Sigmoid colon (tissue), 6 donors: ENCODE measurements at regions not wholly inside any gene's neighbourhood (a gene's known extent, or its start where the extent isn't known, plus 50 kb on each side); places are given as distances from the start of the nearest gene placed in this dataset.

ENCODE experiments used
- DNase-seq: peaks from one replicate; pipeline ENCODE4 v3.0.0-alpha.2; 2019
- H3K27ac ChIP-seq, 4 donors: fragments of 200-600 bp; sonication (generic); one replicate each; pipeline ENCODE4 v1.5.1; 2016 to 2019; ENCODE audit warnings: mild to moderate bottlenecking in 1 of 4
- H3K27me3 ChIP-seq, 3 donors: fragments of 200-600 bp; sonication (generic); one replicate each; pipeline ENCODE4 v1.5.1; 2019; ENCODE audit warnings: mild to moderate bottlenecking in 1 of 3
- H3K36me3 ChIP-seq, 4 donors: fragments of 200-600 bp; sonication (generic); one replicate each; pipeline ENCODE4 v1.5.1; 2016 to 2019
- H3K4me1 ChIP-seq, 4 donors: fragments of 200-600 bp; sonication (generic); one replicate each; pipeline ENCODE4 v1.5.1; 2017 to 2019
- H3K4me3 ChIP-seq, 4 donors: fragments of 200-600 bp; sonication (generic); one replicate each; pipeline ENCODE4 v1.5.1; 2017 to 2019; ENCODE audit warnings: mild to moderate bottlenecking in 2 of 4, moderate library complexity in 1 of 4
- H3K9me3 ChIP-seq, 4 donors: fragments of 200-600 bp in 3 of 4; sonication (generic) in 3 of 4; one replicate each; pipeline versions ENCODE4 v1.5.1 to v1.6.1; 2013 to 2019
- CTCF ChIP-seq, 4 experiments: fragments of 450-650 bp in 3 of 4; fragments of 200-600 bp in 1 of 4; IDR thresholded peaks; one replicate each; pipeline ENCODE4 v1.5.1; 2016 to 2019; ENCODE audit warnings: antibody characterized with exemption in 4 of 4, mild to moderate bottlenecking in 3 of 4, moderate library complexity in 2 of 4
- EP300 ChIP-seq, 4 donors: sonication (generic); formaldehyde crosslinking; IDR thresholded peaks; one replicate each; pipeline ENCODE4 v1.6.1; 2017; ENCODE audit warnings: antibody characterized with exemption in 4 of 4
- POLR2A ChIP-seq, 2 donors: fragments of 450-650 bp; IDR thresholded peaks; one replicate each; pipeline ENCODE4 v1.6.1; 2016; ENCODE audit warnings: antibody characterized with exemption in 2 of 2, mild to moderate bottlenecking in 2 of 2, moderate library complexity in 2 of 2
- POLR2AphosphoS5 ChIP-seq, 4 donors: sonication (generic); formaldehyde crosslinking; IDR thresholded peaks; one replicate each; pipeline ENCODE4 v1.6.1; 2017; ENCODE audit warnings: antibody characterized with exemption in 4 of 4
- WGBS, 2 donors: extraction: QIAGEN DNeasy Blood & Tissue Kit; methylation state at CpG; one replicate each; pipeline ENCODE4 v1.1.7; 2013; 5-methylcytosine and 5-hydroxymethylcytosine counted together
- intact Hi-C: fragments of 100-400 bp; cut with DNase I; formaldehyde crosslinking; loops from one replicate; pipeline ENCODE4 v1.15.1; 2023
- donor health status: healthy with polysubstance abuse.
- donor health status: healthy.

DNA sequence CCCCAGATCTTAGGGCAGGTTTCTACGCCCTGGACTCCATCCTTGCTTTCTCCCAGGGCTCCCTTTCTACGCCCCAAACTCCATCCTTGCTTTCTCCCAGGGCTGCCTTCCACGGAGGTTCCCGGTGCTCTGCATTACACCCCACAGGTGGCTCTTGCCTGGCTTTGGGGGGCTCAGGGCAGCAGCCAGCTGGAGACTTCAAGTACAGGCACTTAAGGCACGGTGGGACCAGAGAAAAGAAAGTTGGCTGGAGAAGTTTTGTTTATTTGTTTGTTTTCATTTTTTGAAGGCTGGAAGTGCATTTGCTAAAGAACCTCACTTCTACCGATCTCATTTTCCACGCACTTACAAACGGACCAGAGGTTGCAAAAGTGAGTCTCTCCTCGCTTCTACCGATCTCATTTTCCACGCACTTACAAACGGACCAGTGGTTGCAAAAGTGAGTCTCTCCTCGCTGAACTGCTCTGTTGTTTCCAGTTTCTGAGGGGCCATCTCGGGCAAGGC, 103.8 kb upstream of the MED13L start:
- Histone ChIP-seq H3K36me3 (no peaks in the 10 kb centered on the region), H3K27me3 (no peaks in the 10 kb centered on the region), H3K4me3 (no peak overlapping the region), H3K27ac (peak overlapping the region in 1 of 4 donors; percentile 43), H3K9me3 (no peaks in the 10 kb centered on the region), H3K4me1 (peaks cover 0 to 39% (median 19%) of the 10 kb centered on the region in 4 donors)
- DNase-seq: no peak
- WGBS, 2 donors: 81 to 87% methylated on average over 14 of the region's 14 CpGs
- intact Hi-C loops: no loop called here
- no peak for TF ChIP-seq POLR2A (IDR thresholded peaks at IDR 0.05)
- TF ChIP-seq POLR2AphosphoS5 (IDR thresholded peaks at IDR 0.05): no peak
- no peak for TF ChIP-seq CTCF (IDR thresholded peaks at IDR 0.05)
- TF ChIP-seq EP300 (IDR thresholded peaks at IDR 0.05): no peak

GRCh38 chr12:116381744-116382685, 104.5 kb upstream of the MED13L start:
- intact Hi-C loops: no loop called here
- TF ChIP-seq POLR2A (IDR thresholded peaks at IDR 0.05) (no peak), EP300 (IDR thresholded peaks at IDR 0.05) (no peak), POLR2AphosphoS5 (IDR thresholded peaks at IDR 0.05) (no peak), CTCF (IDR thresholded peaks at IDR 0.05) (no peak)
- Histone ChIP-seq H3K27ac (peak overlapping the region in 1 of 4 donors; percentile 43), H3K27me3 (no peaks in the 10 kb centered on the region), H3K36me3 (no peaks in the 10 kb centered on the region), H3K9me3 (no peaks in the 10 kb centered on the region), H3K4me1 (peaks cover 0 to 34% (median 19%) of the 10 kb centered on the region in 4 donors), H3K4me3 (no peak overlapping the region)
- no peak for DNase-seq
- 58 to 61% methylated on average over 17 of the region's 17 CpGs for WGBS, 2 donors

DNA sequence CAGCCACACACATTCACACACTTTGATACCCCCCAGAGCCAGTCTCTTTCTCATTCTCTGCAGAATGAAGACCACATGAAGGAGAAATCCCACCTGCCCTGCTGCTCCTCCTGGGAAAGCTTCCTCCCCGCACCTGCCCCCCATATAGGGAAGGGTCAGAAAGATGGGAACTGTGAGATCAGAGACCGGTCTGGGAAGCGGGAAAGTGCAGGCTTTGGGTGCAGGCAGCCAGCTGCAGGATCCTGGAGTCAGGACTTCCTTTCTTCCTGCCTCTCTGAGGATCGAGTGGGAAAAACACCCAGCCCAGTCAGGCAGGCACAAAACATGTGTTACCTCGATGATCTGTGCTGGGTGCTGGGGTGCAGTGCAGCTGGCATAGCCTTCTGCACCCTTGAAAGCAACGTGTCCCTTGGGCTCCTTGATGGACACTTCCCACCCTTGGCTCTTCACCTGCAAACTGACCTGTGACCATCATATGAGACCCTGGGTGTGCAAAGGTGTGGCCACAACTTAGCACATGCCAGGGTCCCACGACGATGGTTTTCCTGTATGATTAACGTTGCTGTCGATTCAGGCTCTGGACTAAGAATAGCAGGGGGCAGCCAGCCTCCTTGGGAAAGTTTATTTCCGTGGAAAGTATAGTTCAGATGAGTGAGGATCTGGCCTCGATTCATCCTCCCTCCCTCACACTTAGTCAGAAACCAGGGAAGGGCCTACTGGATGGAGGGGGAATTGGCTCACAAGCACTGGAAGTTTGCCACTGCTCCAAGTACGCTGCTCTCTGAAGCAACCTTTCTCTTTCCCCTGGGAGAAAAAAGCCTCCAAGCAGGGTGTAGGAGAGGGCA, 105.4 kb upstream of the MED13L start:
- no peaks in the 10 kb centered on the region for H3K27me3 ChIP-seq
- H3K4me3 ChIP-seq: no peak overlapping the region
- TF ChIP-seq CTCF (IDR thresholded peaks at IDR 0.05) (no peak), EP300 (IDR thresholded peaks at IDR 0.05) (no peak), POLR2A (IDR thresholded peaks at IDR 0.05) (no peak), POLR2AphosphoS5 (IDR thresholded peaks at IDR 0.05) (peak in 3 of 4 donors; percentile 52 to 66 (median 62))
- 63 to 67% methylated on average over 13 of the region's 13 CpGs for WGBS, 2 donors
- H3K4me1 ChIP-seq: peaks cover 0 to 34% (median 19%) of the 10 kb centered on the region in 4 donors
- no peaks in the 10 kb centered on the region for H3K9me3 ChIP-seq
- no peaks in the 10 kb centered on the region for H3K36me3 ChIP-seq
- peak; percentile 93 for DNase-seq
- intact Hi-C loops: no loop called here
- H3K27ac ChIP-seq: peak overlapping the region in 3 of 4 donors; percentile 45 to 62 (median 55)

- intact Hi-C loops: no loop called here
Observed at GRCh38 chr12:116384175-116384574, 106.7 kb upstream of the MED13L start.

More at GRCh38 chr12:116384175-116384574, 106.7 kb upstream of the MED13L start:
- no peaks in the 10 kb centered on the region for H3K9me3 ChIP-seq
- no peak for DNase-seq
- peaks cover 0 to 38% (median 19%) of the 10 kb centered on the region in 4 donors for H3K4me1 ChIP-seq
- H3K36me3 ChIP-seq: no peaks in the 10 kb centered on the region
- no peak overlapping the region for H3K4me3 ChIP-seq
- TF ChIP-seq POLR2AphosphoS5 (IDR thresholded peaks at IDR 0.05): no peak
- no peak for TF ChIP-seq EP300 (IDR thresholded peaks at IDR 0.05)
- no peak for TF ChIP-seq POLR2A (IDR thresholded peaks at IDR 0.05)
- no peak for TF ChIP-seq CTCF (IDR thresholded peaks at IDR 0.05)
- no peak overlapping the region for H3K27ac ChIP-seq
- 93 to 96% methylated on average over 5 of the region's 5 CpGs for WGBS, 2 donors
- H3K27me3 ChIP-seq: no peaks in the 10 kb centered on the region
